ENCODE measurements at regions not wholly inside any gene's neighbourhood (a gene's known extent, or its start where the extent isn't known, plus 50 kb on each side); places are given as distances from the start of the nearest gene placed in this dataset.

- TF ChIP-seq CTCF (IDR thresholded peaks at IDR 0.05) (no peak), POLR2A (IDR thresholded peaks at IDR 0.05) (no peak)
Measured at GRCh38 chr7:153327683-153328082, 568.1 kb downstream of the ACTR3B start.
